ENCODE measurements at regions not wholly inside any gene's neighbourhood (a gene's known extent, or its start where the extent isn't known, plus 50 kb on each side); places are given as distances from the start of the nearest gene placed in this dataset.

DNA sequence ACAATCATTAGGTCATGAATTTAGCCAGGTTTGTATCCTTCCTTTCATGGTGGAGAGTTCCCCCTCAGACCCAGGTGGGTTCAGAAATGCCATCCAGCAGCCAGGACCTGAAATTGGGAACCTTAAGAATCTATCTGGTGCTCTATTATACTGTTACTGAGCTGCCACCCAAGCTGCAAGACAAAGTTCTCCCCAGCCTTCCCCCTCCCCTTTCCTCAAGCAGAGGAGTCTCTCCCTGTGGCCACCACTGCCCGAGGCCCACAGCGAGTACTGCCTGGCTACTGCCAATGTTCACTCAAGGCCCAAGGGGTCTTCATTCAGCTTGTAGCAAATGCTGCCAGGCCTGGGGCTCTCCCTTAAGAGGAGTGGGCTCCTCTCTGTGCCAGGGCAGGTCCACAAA, 133.8 kb downstream of the TMEM38B start:
- no peak for DNase-seq

DNA sequence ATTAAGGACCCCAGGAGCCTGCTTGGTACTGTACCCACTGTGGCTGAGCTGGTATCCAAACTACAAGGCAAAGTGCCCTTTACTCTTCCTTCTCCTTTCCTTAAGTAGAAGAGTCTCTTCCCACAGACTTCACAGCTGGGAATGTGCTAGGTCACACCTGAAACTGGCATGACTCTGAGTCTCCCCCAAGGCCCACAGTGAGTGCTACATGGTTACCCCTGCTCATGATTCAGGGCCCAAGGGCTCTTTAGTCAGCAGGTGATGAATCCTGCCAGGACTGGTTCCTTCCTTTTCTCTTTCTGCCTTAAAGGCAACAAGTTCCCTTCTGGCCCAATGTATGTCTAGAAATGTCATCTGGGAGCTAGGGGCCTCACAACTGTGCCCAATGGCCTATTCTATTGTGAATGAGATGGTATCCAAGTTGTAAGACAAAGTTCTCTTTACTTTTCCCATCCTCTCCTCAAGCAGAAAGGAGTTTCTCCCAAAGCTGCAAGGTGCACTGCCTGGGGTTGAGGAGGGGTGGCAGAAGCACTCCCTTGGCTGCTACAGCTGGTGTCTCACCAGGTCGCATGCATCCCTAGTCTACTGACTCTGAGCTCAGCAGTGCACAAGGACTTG, 134.4 kb downstream of the TMEM38B start:
- no peak for DNase-seq

DNA sequence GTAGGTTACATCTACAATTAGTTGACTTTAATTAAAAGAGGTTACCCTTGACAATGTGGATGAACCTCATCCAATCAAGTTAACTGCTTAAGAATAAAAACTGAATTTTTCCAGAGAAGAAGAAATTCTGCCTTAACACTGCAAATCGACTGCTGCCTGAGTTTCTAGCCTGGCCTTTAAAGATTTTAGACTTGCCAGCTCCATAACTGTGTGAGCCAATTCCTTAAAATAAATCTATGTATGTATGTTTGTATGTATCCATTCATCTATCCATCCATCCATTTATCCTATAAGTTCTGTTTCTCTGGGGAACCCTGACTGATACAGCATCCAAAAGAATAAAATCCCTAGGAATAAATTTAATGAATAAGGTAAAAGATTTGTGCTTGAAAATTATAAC, 136.1 kb downstream of the TMEM38B start:
- DNase-seq = no peak

DNA sequence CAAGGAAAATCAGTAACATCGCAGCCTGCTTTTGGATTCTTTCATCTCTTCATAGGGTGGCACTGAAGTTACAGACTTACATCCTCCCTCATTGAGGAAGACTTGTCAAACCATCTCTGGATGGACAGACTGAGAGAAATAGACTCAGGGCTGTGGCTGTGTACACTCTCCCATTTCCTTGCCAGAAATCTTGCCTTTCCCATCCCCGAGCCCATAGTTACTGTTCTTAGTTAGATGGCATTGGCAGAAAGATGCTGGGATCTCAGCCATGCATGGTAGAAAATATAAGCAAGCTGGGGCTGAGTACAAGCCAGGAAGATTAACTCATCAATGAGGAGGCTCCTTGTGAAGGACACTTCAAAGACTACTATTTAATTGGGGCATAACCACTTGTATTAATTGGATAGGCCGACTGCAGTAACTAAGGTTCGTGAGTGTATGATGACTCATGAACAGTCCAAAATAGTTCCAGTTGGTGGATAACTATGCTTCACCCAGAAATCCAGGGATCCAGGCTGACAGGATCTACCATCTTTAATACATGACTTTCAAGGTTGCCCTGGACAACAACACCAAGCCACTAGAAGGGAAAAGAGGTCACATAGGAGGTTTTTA, 137.9 kb downstream of the TMEM38B start:
- DNase-seq = no peak

DNA sequence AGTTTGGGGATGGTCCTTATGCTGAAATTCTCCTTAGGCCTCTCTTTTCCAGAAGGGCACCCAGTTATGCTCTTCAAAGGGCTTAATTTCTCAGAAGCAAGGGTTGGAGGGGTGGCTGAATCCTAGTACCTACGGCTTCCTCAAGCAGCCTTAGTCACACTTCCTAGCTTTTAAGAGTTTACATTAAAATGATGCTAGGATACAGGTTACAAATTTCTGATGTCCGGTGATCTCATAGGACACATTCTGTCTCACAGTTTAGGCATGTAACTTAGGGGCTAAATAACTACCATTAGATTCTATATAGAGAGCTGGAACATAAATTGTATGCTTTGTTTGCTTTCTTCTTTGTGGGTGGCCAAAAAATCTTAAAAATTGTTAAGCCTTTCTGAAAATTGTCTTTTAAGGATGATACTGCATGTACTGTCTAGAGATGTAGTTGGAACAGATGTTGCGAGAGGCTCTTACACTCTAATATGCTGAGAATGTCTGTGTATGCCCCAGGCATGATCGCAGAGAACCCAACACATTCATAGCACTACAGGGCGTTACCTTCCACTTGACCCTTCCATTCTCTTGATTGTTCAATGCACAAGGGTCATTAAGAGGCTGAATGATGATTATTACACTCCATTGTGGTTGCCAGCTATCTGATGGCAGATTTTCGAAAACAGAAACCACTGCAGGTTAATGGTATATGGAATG, 139.1 kb downstream of the TMEM38B start:
- no peak for DNase-seq

DNA sequence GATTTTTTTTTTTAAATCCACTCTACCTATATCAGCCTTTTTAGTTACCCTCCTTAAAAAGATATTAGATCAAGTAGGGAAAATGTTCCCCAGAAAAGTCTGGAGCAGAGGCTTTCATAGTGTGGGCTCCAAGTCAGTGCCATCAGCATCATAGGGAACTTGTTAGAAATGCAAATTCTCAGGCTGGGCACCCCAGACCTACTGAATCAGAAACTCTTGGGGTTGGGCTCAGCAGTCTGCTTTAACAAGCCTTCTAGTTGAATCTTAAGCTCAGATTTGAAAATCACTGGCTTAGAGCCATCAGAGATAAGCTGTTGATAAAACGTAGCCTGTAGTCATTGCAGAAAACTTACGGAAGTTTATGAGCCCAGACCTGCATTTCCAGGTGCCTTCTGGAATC, 140.1 kb downstream of the TMEM38B start:
- no peak for DNase-seq

DNA sequence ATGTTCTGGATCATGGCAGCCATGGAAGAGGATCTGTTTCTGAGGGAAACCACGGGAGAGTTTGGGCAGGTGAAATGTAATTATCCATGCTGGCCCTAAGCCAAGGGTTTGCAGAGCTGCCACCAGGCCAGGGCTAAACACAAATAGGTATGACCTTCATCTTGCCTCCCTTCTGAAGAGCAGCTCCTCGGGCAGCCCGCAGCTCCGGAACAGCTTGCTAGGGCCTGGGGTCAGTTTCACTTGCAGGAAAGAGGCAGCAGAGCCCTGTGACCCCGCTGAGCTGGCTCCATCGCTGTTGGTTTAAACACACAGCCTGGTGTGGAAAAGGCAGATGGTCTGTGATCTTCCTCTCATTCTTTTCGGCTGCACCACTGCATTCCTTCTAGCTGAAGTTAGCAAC, 141.4 kb downstream of the TMEM38B start:
- DNase-seq = no peak

DNA sequence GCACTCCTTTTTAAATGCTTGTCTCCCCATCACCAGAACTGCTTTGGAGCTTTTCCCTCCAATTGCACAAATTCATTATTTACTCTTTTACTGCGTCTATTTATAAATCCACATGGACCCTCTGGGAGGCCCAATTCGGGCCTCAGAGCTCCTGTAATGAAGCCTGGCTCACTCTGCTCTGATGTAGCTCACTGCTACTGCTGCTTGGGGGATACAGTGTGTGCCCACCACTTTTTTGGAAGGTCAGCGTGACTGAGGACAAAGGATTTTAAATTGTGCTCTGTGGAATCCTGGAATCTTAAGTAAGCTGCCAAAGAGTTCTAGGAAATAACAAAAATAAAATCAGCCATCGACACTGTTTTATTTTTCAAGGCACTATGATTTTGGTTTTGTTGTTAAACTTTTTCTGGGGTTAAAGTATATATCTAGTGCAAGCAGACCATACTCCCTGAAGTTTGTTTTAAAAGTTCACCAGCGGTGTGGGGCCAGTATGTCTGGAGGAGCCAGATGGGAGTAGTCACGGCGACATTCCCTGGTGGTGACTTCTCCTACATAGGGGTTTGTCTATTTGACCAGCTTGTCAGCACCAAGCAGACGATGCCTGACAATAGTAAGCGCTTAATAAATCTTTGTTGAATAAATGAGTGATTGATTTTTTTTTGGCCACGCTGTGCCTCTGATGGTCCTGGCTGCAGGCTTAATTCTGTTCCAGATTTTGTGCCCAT, 142.8 kb downstream of the TMEM38B start:
- DNase-seq = no peak

DNA sequence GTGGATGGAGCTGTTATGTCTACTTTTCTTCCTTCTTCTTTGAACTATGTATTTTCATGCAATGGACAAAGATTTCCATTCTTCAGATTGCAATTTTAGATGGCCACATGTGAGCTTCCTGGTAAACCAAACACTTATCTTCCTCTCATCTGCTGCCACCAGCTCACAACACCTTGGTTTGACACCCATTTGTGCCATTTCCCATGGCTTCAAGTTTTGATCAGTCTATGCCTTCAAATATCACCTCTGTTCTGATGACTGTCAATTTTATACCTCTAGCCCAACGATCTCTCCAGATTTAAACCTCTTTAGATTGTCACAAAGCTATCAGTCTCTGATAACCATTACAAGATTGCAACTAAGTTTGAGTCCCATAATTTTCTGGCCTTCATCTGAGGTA, 147.2 kb downstream of the TMEM38B start:
- DNase-seq = no peak

DNA sequence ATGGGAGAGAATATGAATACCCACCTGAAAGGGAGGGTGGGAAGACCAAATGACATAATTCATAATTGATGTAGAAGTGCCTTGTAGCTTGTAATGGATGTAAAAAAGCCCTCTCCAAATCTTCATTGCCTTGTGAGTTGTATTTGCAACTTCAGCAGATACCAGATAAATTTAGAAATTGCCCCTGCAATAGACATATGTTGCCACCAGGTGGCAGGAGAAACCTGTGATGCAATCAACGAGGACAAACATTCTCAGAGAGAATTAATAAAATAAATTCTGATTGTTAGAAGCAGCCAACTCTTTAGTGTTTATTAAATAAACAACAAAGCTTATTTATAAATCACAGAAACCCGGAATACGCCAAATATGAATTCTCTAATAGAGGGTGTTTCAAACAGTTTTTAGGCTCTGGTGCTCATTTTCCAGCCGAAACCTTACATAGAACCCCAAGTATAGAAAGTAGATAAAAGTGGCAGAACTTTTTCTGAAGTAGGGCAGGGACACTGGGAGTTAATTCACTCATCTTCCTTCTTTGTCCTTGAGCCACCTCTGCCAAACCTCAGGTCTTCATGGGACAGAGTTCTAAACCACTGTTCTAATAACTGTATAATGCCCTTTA, 147.8 kb downstream of the TMEM38B start:
- no peak for DNase-seq

DNA sequence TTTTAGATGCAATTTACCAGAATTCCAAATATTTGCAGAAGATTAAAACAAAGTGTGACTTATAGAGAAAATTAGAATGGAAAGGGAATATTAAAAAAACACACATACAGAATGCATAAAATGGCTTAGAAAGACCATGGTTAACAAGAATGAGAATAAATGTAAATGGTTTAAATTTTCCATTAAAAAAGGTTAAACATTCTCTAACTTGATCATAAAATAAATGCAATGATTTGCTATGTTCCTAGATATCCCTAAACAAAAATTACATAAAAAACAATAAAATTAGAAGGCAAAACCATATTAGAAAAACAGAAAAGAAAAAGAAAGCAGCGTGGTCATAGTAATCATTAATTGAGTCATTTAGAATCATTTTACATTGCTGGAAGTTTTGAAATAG, 152.5 kb downstream of the TMEM38B start:
- DNase-seq = no peak

DNA sequence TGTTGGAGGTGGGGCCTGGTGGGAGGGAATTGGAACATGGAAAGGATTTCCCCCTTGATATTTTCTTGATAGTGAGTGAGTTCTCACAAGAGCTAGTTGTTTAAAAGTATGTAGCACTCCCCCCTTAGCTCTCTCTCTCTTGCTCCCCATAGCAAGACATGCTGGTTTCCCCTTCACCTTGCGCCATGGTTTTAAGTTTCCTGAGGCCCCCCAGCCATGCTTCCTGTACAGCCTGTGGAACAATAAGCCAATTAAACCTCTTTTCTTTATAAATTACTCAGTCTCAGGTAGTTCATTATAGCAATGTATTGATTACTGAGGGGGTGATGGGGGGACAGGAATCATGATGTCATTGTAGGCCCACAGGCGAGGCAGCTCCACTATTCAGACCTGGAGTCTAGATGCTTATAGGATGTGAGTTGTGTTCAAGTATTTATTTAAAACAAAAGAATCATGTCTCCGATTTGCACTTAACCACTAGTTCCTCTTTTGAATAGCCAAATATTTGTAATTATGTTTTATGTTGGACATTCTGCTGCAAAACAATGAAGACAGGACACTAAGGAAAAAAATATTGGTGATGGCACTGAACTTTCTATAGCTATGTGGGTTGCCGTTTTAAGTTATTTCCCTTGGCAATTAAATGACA, 156.6 kb downstream of the TMEM38B start:
- no peak for DNase-seq

DNA sequence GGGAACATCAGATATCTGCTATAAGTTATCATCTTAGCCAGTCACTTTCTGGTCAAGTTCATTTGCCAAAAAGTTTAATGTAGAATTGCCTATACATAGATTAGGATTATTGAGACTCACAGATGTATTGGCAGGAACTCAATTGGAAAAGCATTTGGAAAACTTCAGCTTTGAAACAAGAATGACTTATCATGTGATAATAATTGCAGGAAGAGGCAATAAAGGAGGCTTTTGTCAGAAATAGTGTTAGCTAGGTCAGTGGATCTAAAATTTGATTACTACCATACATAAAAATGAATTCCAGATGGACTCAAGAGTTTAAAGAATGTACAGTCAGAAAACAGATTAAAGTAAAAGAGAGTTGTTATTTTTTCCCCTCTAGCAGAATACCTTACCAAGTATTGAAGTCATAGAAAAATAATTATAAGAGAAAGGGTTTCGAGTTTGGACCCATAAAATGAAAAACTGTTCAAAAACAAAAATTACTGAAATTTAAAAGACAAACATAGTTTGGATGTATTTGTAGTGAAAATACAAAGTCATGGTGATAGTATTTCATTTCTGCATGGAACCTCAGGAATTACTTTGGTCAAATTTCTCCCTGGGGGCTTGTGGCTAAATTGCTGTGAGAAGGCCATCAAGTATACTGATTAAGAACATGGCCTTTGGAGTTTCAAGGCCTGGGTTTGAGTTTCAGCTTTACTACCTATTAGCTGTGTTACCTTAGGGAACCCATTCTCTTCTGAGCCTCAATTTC, 159.9 kb downstream of the TMEM38B start:
- no peak for DNase-seq

DNA sequence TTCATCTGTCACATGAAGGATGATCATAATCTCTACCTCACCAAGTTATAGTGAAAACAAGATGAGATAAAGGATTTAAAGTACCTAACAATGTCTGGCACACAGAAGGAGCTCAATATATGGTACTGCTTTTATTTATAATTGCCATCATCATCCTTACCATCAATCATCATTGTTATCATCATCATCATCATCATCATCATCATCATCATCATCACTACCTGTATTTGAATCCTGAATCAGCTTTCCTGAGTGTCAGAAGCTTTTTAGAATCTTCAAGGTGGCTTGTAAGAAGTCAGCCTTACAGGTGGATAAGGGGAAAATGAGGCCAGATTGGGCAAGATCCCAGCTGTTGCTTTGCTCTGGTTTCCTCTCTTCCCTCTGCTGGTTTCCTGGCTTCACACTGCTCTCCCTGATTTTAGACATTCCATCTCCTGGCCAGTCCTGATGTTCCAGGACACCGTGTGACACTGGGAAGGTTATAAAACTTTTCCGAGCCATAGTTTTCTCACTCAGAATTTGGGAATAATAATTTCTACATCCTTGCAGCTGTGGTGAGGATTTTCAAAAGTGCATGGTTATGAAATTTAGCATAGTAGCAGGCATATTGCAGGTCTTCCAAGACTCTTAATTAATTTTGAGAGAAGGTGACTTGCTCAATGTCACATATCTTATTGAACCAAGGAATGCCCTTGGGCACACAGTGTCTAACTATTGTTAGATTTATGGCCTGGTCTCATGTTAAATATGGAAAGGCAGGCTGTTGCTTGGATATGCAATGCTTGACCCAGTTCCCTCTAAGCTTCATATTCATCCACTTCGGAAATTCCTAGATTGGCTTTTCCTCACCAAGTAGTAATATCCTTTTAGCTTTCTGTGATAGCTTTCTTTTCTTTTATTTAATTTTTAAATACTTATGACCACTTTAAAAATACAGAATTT, 160.7 kb downstream of the TMEM38B start:
- no peak for DNase-seq

DNA sequence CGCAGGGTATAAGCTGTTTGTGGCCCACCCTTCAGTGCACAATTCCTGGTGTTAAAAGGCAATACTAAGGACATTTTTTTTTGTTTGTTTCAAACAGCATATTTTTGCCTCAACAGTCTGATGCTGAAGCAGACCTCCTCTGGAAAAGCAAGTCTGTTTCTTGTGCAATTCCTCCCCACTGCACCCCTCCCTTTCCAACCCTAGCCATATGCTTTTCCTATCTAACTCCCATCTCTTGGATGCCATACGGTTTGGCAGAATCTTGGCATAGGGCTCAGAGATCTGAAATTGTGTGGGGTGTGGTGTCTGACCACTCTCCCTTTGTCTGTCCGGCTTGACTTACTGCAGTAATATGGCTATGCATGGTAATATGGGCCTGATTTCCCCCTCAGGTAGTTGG, 161.6 kb downstream of the TMEM38B start:
- no peak for DNase-seq

DNA sequence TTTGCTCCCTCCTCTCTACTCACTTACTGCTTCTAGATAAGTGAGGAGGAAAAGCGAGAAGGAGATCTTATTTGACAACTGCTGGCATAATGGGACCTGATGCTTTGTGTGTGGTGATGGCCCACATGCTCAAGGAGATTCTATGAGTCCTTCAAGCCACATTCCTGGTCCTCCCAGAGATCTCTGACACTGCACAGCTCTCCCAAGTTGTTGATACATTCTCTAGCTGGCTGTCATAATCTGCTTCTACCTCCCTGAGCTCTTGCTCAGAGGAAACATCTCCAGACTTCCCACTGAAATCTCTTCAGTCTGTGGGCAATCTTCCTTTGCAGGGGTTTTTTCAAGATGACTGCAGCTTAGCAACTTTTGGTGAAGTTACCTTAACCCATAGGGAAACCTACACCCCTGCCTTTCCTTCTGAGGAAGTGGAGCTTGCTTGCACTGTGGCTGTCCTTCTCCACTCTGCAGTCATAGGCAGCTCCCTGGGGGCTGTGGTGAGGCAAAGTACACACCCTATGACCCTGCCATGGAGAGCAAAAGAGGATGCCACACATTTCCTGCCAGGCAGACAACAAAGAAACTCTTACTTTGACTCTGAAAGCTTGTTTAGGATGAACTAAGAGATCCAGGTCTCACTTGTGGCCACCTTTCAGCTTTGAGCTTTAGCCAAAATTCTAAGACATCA, 163.8 kb downstream of the TMEM38B start:
- DNase-seq = no peak

DNA sequence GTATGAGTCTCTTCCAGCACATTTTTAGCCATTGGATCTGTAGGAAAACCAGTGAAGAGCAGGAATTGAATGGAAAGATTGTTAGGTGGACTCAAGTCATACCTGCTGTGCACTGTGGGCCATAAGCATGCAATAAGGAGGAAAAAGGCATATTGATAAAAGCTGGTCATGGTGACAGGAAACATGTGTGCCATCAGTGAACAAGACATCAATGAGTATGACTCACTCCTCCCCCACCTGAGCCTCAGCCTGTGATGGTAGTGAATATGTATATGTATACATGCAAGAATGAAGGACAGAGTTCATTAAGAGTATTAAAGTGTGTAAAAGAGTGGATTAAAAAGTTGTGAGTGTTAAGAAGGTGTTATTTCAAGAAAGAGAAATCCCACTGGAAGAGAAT, 164.5 kb downstream of the TMEM38B start:
- DNase-seq = no peak

DNA sequence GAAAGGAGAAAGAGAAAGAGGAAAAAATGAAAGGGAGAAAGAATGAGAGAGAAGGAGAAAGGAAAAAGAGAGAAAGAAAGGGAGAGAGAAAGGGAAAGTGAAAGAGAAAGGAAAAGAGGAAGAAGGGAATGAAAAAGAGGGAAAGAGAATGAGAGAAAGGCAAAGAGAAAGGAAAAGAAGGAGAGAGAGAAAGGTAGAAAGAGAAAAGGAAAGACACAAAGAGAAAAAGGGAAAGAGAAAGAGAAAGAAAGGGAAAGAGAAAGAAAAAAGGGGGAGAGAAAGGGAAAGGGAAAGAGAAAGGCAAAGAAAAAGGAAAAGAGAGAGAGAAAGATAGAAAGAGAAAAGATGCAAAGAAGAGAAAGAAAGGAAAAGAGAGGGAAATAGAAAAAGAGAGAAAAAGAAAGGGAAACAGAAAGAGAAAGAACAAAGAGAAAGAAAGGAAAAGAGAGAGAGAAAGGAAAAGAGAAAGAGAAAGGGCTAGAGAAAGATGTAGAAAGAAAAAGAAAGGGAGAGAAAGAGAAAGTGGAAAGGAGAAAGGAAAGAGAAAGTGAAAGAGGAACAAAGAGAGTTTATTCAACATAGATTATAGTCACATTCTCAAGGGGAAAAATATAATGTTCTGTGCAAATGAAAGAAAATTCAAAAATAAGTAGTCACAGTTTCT, 165.2 kb downstream of the TMEM38B start:
- no peak for DNase-seq

DNA sequence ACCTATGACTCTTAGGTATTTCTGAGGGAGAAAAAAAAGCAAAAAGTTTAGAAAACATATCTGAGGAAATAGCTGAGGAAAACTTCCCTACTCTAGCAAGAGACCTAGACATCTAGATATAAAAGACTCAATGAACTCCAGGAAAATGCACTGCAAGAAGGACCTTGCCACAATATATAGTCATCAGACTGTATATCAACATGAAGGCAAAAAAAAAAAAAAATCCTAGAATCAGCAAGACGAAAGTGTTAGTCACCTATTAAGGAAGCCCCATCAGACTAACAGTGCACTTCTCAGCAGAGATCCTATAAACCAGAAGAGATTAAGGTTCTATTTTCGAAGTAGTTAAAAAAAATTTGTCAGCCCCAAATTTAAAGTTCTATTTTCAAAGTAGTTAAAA, 166.2 kb downstream of the TMEM38B start:
- DNase-seq = no peak

DNA sequence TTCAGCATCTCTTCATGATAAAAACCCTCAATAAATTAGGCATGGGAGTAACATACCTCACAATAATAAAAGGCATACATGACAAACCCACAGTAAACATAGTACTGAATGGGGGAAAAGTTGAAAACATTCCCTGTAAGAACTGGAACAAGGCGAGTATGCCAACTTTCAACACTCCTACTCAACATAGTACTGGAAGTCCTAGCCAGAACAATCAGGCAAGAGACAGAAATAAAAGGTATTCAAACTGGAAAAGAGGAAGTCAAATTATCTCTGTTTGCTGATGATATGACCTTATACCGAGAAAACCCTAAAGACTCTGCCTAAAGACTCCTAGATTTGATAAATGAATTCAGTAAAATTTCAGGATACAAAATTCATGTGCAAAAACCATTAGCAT, 167.6 kb downstream of the TMEM38B start:
- no peak for DNase-seq

All from activated CD8-positive, alpha-beta memory T cell treated with anti-CD3 and anti-CD28 coated beads for 24 hours (primary cell).